ENCODE measurements at regions not wholly inside any gene's neighbourhood (a gene's known extent, or its start where the extent isn't known, plus 50 kb on each side); places are given as distances from the start of the nearest gene placed in this dataset.

DNA sequence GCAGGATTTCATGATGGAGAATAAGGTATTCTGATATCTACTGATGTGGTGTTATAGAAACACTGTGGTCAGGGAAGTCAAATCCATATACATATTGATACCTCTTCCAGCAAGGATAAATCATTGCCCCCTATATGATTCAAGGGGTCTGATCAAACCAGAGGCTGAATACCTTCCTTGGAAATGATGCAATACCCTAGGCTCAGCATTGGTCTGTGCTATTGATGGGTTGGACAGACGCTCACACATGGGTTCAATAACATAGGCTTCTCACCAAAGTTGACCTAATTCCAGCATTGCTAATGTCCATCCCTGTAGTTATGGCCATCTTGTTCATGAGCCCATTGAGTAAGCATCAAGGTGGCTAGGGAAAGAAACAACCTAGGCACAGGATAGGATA is 257.0 kb upstream of the USP24 start:
- TF ChIP-seq, protein P1, sequence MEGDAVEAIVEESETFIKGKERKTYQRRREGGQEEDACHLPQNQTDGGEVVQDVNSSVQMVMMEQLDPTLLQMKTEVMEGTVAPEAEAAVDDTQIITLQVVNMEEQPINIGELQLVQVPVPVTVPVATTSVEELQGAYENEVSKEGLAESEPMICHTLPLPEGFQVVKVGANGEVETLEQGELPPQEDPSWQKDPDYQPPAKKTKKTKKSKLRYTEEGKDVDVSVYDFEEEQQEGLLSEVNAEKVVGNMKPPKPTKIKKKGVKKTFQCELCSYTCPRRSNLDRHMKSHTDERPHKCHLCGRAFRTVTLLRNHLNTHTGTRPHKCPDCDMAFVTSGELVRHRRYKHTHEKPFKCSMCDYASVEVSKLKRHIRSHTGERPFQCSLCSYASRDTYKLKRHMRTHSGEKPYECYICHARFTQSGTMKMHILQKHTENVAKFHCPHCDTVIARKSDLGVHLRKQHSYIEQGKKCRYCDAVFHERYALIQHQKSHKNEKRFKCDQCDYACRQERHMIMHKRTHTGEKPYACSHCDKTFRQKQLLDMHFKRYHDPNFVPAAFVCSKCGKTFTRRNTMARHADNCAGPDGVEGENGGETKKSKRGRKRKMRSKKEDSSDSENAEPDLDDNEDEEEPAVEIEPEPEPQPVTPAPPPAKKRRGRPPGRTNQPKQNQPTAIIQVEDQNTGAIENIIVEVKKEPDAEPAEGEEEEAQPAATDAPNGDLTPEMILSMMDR (conservative IDR thresholded peaks at IDR 0.05 in 1 of 2, IDR thresholded peaks at IDR 0.05 in 1 of 2; ENCODE audit: low read depth in 1 of 2, low read length in 2 of 2): no peak
- no peak for TF ChIP-seq EZH2 (IDR thresholded peaks at IDR 0.05; ENCODE audit: low read length, missing control alignments)
